ENCODE measurements at regions not wholly inside any gene's neighbourhood (a gene's known extent, or its start where the extent isn't known, plus 50 kb on each side); places are given as distances from the start of the nearest gene placed in this dataset.

DNA sequence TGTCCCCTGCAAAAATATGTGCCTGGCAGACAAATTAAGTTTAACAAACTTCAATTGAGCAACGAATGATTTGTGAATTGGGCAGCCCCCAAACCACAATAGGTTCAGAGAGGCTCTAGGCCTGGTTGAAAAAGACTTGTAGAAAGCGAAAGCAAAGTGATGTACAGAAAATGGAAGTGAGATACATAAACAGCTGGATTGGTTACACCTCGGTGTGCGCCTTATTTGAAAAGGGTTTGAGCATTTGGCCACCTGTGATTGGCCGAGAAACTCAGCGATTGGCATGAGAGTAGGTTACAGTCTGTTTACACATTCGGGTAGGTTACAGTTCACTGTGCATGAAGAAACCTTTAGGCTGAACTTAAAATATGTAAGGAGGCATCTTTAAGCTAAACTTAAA is 136.9 kb downstream of the CD83 start:
- no peak for DNase-seq (ENCODE audit: low read depth)

DNA sequence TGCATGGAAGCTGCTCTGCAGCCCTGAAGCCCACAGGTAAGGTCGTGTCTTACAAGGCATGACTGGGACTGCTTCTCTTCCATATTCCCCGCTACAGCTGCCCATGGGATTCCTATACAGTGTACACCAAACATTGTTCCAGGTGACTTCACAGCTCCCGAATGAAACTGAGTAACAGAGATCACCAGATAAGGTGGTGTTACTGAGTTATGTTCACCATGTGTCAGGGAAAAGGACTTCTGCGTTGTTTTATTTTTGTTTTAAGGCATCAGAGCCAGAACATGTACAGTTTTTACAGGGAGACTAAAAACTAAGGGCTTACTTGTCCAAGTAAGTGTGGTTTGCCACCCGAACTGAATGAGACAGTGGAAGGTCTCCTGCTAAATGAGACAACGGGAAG is 138.3 kb downstream of the CD83 start:
- no peak for DNase-seq (ENCODE audit: low read depth)

DNA sequence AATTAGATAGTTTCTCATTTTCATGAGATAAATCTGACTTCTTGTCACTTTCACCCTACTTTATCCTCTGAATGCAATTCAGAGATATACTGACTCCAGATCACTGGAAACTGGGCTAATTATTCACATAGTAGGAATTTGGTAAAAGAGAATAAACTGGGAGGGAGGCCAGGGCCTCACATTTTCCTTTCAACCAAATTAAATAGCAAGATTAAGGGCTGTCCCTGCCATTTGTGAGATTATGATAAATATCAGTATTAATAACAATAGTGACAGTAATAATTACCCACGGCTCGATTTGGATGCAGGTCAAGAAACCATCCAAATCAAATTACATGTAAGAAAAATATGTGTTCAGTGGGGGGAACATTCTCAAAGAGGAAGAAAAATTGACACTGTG is 140.5 kb downstream of the CD83 start:
- DNase-seq (ENCODE audit: low read depth) = no peak

DNA sequence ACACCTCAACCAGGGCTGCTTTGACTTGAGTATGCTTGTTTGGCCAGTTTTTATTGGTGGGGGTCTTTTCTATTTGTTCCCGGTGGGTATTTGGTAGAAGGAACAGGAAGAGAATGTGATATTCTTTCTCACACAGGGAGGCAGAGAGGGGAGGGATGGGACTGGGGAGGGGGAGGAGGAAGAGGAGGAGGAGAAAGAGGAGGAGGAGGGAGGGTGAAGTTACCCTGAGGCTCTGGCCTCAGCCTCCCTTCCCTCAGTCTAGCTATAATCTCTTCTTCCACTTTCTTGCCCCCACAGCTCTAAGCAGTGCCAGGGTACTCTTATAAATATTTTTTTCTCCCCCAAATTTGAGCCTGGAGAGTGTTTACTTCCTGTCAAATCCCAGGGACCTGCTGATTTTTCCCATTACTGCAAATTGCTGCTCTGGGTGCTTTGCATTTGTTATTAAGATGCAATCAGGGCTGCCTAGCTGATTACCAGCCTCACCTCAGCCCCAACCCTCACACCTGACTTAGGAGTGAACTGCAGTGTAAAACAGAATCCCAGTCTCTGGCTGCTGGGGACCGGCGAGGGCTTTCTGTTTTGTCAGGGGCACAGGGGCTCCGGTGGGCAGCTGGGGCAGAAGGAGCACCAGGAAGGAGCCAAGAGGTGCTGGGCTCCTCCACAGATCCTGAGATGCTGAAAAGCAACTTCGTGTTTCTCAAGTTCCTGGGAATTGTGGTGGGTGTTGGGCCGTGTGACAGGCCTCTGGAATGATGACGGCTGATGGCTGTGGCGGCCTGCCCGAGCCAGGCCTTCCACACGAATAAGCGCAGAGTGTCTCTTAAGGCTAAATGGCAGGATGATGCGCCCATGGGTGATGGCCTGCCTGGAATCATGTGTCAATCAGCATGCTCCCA is 141.4 kb downstream of the CD83 start:
- no peak for DNase-seq (ENCODE audit: low read depth)

DNA sequence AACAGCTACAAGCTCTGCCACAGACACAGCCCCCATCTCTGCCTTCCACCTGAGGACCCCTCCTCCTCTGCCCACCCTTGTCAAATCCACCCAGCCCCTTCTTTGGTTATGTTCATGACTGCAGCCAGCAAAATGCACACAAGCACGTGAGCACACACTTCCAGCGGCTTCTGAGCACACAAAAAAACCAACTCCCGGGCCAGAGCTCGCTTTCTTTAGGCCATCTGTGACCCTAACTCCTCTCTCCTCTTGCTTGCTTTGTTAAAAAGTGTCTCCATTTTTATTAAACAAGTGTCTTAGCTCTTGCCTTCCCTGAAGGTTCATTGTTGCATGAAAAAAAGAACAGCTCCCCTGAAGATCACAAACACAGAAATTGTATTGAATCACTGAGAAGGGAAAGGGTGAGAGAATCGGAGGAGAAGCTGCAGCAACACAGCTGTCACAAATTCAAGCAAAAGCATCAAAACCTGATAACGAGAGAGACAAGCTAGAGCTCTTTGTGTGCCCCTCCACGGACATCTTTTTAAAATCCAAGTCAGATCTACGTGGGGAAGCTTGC is 142.1 kb downstream of the CD83 start:
- no peak for DNase-seq (ENCODE audit: low read depth)

DNA sequence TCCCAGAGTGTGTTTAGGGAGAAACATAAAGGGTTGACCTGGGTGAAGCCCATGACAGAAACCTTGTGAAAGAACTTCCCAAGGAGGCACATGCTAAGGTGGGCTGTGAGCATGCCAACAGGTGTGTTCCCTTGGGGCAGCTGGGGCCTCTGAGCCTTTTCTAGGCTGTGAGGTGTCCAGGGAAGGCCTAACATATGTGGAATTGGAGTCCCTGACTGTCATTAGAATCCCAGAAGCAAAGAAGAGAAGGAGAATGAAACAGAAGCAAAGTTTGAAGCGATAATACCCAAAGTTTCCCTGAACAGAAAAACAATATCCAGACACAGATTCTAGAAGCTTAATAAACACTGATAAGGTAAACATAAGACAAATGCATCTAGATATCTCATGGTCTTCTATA is 143.3 kb downstream of the CD83 start:
- DNase-seq (ENCODE audit: low read depth) = no peak

DNA sequence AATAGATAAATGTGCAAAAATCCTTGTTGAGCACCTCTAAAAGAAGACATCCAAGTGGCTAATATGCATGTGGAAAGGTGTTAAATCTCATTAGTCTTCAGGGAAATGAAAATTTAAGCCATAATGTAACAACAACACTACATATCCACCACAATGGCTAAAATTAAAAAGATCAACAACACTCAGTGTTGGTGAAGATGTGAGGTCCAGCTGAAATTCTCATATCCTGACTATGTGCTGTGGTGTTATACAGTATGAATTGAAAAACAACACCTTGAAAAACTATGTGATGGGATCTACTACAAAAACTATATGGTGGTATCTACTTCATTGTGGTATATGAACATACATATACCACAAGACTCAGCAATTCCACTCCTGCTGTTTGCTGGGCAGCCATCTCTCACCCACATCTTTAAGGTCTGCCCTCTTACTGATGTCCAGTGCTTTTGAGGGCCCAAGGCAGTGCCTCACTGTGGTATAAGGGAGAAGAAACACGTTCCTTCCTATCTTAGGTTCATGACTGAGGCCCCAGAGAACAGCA is 146.4 kb downstream of the CD83 start:
- no peak for DNase-seq (ENCODE audit: low read depth)

DNA sequence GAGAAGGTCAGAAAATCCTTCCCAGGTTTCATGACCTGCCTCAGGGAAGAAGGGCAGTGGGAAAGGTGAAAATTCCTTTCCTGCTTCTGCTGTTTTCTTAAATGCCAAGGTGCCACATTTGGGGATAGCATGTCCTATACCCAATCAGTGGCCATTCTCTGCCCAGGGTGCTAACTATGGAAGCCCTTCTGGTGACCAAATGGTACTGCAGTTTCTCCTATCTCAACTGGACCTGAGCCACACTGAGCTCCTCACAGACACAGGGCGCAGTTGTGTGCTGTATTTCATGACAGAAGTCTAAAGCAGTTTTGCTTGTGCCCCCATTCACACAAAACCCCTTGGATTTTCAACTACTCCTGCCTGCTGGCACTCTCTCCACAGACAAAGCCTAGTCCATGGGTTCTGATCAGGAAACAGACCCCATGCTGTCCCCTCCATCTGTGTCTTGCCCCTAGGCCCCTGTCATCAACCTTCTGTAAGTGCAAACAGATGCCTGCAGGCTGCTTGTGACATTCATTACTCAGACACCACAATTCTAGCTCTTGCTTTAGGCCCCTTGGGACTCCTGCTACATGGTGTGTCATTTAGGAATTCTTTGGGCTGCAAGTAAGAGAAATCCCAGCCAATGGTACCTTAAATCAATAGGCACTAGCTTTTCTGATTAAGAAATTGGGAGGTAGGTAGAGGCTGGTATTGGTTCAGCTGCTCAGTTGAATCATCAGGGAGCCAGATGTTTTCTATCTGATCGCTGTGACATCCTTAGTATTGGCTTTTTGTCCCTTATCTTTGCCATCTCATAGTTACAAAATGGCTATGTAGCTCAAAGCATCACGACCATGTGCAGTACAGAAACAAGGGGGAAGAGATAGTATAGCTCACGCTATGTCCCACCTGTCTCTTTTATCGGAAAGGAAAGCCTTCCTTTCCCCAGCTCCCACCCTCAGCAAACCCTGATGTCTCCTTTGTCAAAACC is 147.8 kb downstream of the CD83 start:
- DNase-seq (ENCODE audit: low read depth) = no peak

DNA sequence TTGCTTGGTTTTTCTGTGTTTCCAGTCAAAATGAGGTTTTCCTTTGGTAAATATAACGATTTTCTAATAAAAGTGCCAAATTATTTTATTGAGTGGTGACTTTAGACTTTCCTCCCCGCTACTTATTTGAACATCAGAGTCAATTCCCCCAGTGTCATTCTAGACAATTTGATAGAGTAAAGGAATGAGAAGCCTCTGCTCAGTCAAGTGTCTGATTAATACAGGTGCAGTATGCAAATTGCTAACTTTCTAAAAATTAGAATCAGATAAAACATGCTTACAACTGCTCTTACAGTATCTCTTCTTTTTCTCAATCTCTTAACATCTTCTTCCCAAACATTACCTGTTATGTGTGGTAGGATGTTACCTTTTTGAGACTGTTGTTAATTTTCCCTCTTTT is 148.7 kb downstream of the CD83 start:
- no peak for DNase-seq (ENCODE audit: low read depth)

DNA sequence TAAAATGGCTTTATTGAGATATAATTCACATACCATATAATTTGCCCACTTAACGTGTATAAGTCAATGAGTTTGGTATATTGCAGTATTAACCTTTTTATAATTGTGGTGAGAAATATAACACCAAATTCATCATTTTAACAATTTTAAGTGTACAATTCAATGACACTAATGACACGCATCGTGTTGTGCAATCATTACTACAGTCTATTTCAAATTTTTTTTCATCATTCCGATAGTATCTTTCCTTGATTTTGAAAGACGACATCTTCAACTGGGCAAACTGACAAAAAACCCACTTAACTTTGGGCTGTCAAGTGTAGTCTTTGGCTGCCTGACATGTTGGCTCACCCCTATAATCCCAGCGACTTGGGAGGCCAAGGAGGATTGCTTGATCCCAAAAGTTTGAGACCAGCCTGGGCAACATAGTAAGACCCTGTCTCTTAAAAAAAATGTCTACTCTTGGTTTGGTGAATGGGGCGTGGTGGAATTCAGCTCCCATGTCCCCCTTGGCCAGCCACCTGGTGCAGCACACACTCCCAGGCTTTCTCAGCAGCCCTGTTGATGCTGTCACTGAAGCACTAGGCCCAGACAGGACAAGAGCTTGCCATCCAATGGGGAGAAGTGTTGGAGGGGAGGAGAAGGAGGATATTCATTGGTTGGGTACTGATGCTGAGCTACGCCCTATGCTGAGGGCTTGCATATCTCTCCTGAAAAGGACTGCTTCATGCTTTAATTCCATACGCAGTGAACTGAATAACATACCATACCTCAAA is 150.5 kb downstream of the CD83 start:
- no peak for DNase-seq (ENCODE audit: low read depth)

DNA sequence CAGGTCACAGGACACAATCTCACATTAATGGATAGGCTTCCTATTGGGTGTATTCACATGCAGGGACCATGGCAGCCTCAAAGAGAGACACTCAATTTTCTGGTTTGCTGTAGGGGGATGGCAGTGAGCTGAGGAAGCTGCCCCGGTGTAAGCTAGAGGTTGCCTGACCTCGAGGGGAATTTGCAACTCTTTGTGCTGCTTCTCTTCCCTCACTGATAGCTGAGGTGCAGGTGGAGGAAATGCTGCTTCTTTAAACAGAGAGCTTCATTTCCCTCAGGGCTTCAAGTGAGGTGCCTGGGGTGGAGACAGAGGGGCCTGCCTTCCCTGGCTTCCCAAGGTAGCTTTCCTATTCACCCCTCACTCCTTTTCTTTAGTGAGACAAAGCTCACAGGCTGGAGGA is 151.9 kb downstream of the CD83 start:
- no peak for DNase-seq (ENCODE audit: low read depth)

DNA sequence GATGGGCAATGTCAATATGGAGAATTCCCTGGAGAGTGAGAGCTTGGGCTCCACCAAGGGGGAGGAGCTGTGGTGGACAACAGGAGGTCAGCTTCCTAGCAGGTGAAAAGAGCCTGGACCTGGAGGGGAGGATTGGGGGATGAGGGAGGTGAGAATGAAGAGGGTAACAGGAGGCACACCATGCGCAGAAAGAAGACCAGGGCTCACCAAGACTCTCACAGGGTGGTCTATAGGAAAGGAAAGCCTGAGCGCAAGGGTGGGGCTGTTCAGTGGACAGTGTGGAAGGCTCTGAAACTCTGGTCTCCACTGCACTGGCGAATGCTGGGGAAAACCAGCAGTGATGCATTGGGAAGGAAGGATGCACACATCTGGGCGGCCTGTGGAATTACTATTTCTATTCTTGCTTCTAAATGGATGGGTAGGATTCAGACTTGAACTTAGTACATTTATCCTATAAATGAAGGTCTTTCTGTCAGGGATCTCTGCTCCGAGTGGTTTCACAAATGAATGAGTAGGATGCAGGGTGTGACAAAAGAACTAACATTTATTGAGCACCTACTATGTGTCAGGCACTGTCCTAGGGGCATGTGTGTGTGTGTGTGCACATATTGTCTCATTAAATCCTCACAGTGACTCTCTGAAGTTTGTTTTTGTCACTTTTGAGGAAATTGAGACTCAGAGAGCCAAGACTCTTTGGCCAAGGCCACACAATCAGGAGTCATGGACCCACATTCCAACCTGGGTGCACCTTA is 152.7 kb downstream of the CD83 start:
- no peak for DNase-seq (ENCODE audit: low read depth)

DNA sequence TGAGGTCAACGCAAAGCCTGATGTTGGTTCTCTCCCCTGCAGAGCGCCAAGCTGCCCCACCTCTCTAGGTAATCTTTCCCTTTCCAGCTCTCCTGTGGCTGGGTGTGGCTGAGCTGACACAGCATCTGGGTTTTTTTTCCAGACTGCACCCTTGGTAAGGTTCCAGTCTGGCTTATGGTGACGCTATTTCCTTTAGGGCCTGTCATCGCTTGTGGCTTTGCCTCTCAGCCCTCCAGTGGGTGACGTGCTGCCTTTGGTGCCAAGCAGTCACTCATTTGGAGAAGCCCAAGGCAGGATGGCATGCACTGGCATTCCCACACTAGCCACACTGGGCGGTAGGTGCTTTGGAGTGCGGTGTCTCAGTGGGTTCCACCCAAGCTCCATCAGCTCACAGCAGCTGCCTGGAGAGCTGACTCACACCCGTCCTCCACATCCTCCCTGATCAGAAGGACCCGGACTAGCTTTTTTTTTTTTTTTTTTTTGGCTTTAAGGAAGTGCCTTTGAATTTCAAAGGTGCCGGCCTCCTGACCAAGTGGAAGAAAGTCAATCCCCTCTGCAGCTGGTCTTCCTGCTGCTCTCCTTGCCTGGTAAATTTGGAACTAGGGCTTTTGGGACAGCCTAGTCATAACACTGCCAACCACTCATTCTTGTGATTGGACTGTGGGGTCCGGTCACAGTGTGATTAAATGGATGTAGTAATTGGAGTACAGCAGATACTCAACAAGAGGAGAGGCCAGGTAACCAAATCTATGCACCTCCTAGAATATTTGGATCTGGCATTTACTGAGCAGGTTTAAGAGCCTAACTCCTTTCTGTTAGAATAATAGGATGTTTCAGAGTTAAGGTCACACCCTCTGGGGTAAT is 153.6 kb downstream of the CD83 start:
- peak; percentile 13 for DNase-seq (ENCODE audit: low read depth)

DNA sequence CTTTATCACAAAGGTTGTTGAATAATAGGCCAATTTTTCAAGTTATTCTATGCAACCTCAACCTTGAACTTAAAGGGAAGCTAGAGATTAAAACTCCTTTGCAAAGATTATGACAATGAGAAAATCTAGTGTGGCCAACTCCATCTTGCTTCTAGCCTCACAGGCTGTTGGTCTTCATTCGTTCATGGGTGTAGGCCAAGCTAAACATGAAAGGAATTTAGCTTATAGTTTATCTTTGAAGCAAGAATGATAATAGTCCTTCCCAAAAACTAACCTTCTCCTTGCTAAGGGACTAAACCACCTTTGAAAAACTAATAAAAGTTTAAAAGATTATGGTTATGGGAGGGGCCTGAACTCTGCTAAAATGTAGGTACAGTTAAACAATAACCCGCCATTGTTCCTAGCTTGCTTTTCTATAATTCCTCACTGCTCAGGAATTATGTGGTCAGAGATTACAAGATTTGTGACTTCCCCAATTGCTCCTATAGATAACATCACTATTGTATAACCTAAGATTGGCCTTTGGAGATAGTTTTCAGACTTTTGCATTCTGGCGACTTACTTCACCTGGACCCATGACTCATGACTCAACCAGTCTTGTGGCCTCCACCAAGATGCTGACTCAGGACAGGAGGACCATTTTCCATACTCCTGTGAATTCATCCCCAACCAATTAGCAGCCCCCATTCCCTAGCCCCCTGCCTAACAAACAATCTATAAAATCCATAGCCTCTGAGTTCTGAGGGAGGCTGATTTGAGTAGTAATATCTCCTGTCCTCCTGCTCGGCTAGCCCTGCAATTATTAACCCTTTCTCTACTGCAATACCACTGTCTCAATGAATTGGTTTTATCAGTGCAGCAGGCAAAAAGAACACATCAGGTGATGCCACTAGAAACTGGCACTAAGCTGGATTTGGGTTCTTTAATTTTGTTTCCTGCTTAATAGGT is 154.5 kb downstream of the CD83 start:
- no peak for DNase-seq (ENCODE audit: low read depth)

DNA sequence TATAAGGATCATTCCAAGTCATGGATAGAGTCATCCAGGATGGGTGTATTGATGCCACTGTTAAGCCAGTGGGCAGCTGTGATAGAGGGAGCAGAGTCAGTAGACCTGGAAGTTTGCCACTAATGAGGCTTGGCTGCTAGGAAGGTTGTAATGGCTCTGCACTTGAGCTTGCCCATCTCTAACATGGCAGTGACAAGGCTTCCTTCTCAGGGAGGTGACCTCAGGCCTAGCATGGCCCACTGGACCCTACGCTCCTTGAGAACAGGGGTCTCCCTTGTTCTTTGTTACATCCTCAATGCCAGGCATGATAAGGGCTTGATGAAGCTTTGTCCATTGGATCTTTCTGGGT is 155.1 kb downstream of the CD83 start:
- DNase-seq (ENCODE audit: low read depth) = no peak

DNA sequence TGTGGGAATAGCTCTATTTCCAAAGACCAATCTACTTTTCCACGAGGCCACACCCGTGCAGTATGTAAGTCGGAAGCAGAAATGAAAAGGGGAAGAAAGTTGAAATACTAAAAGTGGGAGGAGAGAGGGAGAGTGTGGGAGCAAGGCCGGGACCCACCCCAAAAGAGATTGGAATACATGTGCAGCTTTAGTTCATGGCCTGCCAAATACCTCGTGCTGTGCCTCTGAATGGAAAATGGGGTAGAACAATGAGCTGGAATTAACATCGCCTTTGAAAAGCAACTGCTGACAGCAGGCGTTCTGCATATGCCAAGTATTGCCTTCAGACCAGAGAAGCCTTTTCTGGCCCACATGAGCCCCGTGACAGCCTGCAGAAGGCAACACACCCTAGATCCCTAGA is 155.6 kb downstream of the CD83 start:
- DNase-seq (ENCODE audit: low read depth) = no peak

DNA sequence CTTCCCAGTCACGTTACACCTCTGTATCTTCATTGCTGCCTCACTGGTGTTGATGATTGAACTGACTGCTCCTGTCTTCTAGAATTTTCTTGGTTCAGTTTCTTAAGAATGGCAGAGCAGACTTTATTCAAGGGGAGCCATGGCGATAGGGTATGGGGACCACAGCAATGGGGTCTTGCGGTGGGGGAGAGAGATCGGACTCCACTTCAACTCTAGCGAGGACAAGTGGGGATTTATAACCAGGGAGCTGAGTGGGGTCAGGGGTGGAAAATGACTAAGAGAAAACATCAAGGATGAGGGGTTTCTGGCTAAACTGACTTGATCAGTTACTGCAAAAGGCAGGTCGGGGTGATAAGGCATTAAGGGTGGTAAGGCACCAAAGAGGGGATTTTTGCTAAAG is 156.4 kb downstream of the CD83 start:
- no peak for DNase-seq (ENCODE audit: low read depth)

DNA sequence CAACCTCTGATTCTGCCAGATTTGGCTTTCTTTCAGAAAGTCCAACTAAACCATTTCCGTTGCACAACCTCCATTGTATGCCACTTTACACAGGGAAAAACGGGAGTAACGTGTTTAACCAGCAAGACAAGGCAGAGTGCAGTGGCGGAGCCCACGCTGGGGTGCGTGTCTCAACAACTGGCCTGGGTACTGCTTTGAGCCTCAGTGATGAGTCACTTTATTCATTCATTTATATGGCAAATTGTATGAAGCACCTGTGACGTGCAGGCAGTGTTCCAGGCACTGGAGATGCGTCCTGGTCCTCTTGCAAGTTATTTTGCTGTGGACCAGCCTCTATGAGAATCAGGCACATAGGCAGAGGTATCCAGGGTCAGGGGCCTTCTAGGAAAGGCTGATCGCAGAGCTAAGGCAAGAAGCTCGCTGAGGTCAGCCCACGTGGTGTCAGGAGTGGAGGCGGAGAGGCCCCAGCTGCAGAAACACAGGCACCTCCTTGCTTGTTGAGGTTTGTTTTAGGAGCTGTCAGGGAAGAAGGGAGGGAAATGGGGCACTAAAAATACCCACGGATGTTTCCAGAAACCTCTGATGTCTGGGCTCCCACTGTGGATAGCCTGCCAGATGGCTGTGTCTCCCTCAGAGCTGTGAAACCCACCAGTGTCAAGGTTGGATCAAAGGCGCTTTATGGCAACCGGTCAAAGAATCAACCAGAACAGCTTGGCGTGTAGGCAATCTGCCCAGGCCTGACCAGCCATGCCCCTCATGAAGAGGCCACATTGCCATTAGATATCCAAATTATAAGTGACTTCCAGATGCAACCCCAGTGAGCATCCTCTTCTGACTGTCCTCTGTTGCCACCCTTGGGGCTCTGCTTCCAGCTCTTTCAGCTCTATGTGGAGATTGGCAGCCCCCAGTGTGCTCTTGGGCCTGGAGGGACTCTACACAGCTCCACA is 157.2 kb downstream of the CD83 start:
- DNase-seq (ENCODE audit: low read depth) = no peak
